LNCAP (cell line): ENCODE measurements at regions not wholly inside any gene's neighbourhood (a gene's known extent, or its start where the extent isn't known, plus 50 kb on each side); places are given as distances from the start of the nearest gene placed in this dataset.

Experiments used
- CTCF ChIP-seq: fragments of 450-650 bp; IDR thresholded peaks from 2 replicates; pipeline ENCODE4 v1.5.1; 2017; ENCODE audit warnings: mild to moderate bottlenecking

GRCh38 chr7:16135658-16136057 is 285.7 kb downstream of the CRPPA start:
- no peak for TF ChIP-seq CTCF

GRCh38 chr7:16130111-16131110 is 290.9 kb downstream of the CRPPA start:
- no peak for TF ChIP-seq CTCF

- no peak for TF ChIP-seq CTCF
These were observed 291.8 kb downstream of the CRPPA start for GRCh38 chr7:16129431-16130110.

GRCh38 chr7:16123117-16123770 is 298.1 kb downstream of the CRPPA start:
- TF ChIP-seq CTCF = no peak

- no peak for TF ChIP-seq CTCF
These were observed 299.4 kb downstream of the CRPPA start for GRCh38 chr7:16121876-16122390.

GRCh38 chr7:16115374-16115773 is 306.0 kb downstream of the CRPPA start:
- no peak for TF ChIP-seq CTCF

GRCh38 chr7:16114633-16115032 is 306.7 kb downstream of the CRPPA start:
- peak; percentile 63 for TF ChIP-seq CTCF
